NCI-H748 treated with DMSO at 0.1 percent for 48 hours (cell line): ENCODE measurements at regions not wholly inside any gene's neighbourhood (a gene's known extent, or its start where the extent isn't known, plus 50 kb on each side); places are given as distances from the start of the nearest gene placed in this dataset.

Experiments used
- DNase-seq: peaks from one replicate; lab custom pipeline; 2025; lab: John Stamatoyannopoulos, UW

- no peak for DNase-seq
These were observed 158.9 kb downstream of the PPP1R2C start for GRCh38 chrX:42619068-42619467.

- no peak for DNase-seq
These were observed 161.0 kb downstream of the PPP1R2C start for GRCh38 chrX:42616981-42617380.

GRCh38 chrX:42615161-42615563 lies 162.8 kb downstream of the PPP1R2C start:
- DNase-seq, result no peak

DNA sequence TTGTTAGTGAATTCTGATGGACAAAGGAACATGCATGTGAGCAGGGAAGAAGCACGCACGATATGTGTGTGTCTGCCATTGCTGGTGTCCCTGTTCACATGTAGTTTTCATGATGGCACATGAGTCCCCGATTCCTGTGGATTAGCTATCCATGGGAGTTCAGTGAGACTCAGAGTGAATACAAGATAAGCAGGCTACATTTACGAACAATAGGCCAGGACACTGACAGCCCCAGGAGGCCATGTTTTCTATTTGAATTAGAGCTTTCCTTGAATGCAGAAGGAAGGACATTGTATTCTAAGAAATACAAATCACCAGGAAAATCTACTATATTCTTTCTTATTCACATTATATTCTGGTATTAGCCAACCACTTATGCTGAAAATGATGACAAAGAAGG lies 171.4 kb downstream of the PPP1R2C start:
- DNase-seq, result no peak

- no peak for DNase-seq
These were observed 173.7 kb downstream of the PPP1R2C start for GRCh38 chrX:42604302-42604701.

DNA sequence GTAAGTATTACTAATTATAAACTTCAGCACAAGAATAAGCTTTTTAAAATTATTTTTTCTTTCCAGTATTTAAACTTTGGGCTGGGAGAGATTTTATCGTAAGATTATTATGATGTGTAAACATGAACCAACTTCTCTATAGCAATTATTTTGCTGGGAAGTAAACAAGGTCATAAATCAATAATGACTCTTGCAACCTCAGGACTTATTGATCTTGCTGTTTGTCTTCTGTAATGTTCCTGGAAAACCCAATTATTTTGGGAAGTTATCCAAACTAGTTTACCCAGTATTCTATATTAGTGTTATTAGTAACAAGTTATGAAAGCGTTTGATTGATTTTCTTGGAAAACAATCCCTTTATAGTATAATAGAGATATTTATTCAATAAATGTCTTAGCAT lies 174.9 kb downstream of the PPP1R2C start:
- no peak for DNase-seq

GRCh38 chrX:42602566-42602965 lies 175.4 kb downstream of the PPP1R2C start:
- no peak for DNase-seq

GRCh38 chrX:42602136-42602535 lies 175.8 kb downstream of the PPP1R2C start:
- no peak for DNase-seq

DNA sequence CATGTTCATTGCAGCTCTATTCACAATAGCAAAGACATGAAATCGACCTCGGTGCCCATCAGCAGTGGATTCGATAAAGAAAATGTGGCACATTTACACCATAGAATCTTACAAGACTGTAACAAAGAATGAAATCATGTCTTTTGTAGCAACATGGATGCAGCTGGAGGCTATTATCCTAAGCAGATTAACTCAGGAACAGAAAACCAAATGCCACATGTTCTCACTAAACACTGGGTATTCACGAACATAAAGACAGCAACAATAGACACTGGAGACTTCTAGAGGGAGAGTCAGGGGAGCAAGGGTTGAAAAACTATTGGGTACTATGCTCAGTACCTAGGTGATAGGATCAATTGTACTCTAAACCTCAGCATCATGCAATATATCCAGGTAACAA lies 180.5 kb downstream of the PPP1R2C start:
- DNase-seq, result no peak

- no peak for DNase-seq
These were observed 191.9 kb downstream of the PPP1R2C start for GRCh38 chrX:42585842-42586621.

DNA sequence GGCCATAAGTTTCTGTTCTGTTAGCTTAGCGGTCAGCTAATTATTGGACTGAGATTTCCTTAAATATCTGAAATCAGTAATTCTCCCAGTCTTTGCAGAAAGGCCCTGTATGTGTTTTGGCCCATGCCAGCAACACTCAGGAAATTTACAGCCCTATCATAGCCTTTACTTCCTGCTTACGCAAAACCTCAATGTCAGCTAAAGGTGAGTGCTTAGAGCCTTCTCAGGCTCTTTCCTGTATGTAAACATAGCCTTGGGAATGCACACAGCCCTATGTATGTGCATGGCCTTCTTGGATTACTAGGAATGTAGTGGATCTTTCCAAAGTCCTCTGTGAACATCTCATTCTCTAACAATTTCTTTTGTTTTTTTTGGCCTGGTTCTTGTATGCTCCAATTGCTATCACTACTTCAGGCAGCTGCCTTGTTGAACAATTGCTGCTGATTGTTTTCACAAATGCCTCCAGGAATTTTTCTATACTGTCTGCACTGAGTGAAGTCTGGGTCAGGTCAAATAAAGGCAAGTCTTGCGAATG lies 200.0 kb downstream of the PPP1R2C start:
- no peak for DNase-seq

- no peak for DNase-seq
These were observed 210.7 kb downstream of the PPP1R2C start for GRCh38 chrX:42567268-42567667.

- DNase-seq, result no peak
These were observed 212.2 kb downstream of the PPP1R2C start for GRCh38 chrX:42565739-42566138.

GRCh38 chrX:42546800-42547199 lies 231.2 kb downstream of the PPP1R2C start:
- DNase-seq, result no peak

- DNase-seq, result no peak
These were observed 233.1 kb downstream of the PPP1R2C start for GRCh38 chrX:42544883-42545282.

- DNase-seq, result no peak
These were observed 236.4 kb downstream of the PPP1R2C start for GRCh38 chrX:42541554-42541953.

GRCh38 chrX:42540146-42540545 lies 237.8 kb downstream of the PPP1R2C start:
- DNase-seq, result no peak

DNA sequence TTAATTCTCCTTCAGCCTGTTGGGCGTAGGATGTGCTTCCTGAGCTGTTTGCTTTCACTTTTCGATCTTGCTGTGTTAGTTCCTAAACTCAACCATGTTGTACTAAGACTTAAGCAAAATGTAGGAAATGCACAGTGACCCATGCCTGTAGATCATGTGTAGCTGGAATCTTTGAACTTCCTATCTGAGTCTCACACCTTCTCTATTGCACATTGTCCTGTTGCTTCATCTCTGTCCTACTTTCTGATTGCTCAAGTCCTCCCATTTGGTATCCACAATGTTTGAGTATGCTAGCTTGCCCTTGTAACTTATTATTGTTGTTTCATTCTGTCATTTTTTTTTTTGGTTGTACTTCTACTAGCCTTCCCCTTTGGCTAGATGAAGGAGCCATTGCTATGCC lies 239.6 kb downstream of the PPP1R2C start:
- DNase-seq, result no peak

- DNase-seq, result no peak
These were observed 241.7 kb downstream of the PPP1R2C start for GRCh38 chrX:42536286-42536685.

DNA sequence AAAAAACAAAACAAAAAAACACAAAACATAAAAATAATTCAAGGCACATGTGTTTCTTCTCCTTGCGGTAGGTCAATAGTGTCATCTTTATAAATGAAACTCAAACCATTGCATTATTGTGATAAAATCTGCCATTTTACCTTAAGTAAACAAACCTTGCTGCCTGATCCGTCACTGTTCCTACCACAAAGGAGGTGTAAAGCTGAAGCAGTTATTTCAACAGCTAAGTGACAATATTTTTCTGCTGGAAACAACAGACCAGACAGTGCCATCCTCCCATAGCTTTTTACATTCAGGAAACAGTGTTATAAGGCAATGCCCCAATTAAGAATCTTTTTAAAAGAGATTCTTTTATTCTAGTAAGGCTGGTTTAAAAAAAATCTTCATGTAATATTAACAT lies 242.7 kb downstream of the PPP1R2C start:
- DNase-seq, result no peak

GRCh38 chrX:42533761-42534160 lies 244.2 kb downstream of the PPP1R2C start:
- no peak for DNase-seq

DNA sequence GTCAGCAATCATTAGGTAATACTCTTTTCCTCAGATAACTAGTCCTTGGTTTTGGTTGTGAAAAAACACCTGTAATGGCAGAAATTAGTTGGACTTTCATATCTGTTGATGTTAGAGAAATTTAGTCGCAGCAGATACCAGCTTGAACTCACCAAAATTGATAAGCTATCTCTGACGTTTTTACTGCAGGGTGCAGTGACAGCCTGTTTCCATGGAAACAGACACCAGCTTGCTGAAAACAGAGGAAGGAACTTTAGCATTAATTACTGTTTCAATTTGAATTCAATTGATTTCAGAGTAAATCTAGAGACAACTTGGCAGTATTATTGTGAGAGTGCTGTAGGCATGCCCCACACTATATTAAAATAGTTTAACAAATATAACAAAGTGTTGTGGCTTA lies 246.5 kb downstream of the PPP1R2C start:
- DNase-seq, result no peak

DNA sequence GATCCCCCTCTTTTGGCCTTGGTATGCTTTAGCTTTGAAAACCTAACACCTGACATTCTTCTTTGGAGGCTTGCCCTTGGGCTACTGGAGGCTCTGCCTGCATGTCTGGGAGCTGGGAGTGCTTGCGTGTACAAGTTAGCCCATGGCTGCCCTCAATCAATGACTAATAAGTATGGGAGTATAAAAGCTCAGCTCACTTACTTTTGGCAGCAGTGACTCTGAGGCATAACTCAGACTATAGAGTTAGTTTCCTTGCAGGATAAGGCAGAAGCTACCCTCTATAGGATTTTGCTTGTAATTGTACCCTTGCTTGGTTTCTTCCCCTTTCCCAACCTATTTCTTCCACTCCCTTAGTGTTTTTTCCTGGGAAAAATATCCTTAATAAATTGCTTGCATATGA lies 247.9 kb downstream of the PPP1R2C start:
- no peak for DNase-seq

DNA sequence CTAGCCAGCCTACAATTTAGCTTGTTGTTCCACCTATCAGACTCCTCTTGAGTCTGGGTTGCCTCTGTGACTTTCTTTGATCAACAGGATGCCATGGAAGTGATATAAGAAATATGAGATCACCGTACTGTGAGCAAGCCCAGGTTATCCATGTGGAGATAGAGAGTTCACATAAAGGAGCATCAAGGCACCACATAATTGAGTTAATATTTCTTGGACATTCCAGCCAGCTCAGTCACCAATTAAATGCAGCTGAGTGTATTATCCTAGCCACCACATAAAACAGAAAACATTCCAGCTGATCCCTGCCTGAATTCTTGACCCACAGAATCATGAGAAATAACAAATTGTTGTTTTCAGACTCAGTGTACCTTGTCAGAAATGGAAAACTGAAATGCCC lies 253.6 kb downstream of the PPP1R2C start:
- no peak for DNase-seq
